ENCODE measurements at regions not wholly inside any gene's neighbourhood (a gene's known extent, or its start where the extent isn't known, plus 50 kb on each side); places are given as distances from the start of the nearest gene placed in this dataset.

DNA sequence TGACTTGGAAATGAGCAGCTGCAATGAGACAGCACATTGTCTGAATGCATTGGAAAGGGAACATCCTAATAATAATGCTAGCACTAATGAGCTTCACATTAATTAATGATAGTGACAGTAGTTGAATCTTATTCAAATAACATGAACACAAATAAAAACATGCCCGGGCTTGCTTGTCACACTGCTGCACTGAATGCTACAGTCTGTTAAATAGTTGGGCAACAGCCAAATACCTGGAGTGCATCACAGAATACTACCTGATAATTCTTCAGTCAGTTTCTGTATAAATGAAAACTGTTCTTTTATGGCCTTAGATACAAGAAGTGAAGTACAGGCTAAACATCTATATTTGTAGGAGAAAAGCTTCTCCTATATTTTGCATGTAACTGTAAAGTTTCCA is 458.7 kb downstream of the RNF144B start:
- peaks cover 0 to 20% (median 10%) of the 10 kb centered on the region in 9 donors for H3K9me3 Mint-ChIP-seq
- no peaks in the 10 kb centered on the region for H3K27me3 Mint-ChIP-seq
- no peak overlapping the region for H3K4me3 Mint-ChIP-seq
- POLR2A ChIA-PET, result no interaction called here
- H3K27ac Mint-ChIP-seq, result no peak overlapping the region
- ATAC-seq (no peak), DNase-seq (no peak)
- H3K36me3 Mint-ChIP-seq, result no peaks in the 10 kb centered on the region
- no peaks in the 10 kb centered on the region for H3K4me1 Mint-ChIP-seq

DNA sequence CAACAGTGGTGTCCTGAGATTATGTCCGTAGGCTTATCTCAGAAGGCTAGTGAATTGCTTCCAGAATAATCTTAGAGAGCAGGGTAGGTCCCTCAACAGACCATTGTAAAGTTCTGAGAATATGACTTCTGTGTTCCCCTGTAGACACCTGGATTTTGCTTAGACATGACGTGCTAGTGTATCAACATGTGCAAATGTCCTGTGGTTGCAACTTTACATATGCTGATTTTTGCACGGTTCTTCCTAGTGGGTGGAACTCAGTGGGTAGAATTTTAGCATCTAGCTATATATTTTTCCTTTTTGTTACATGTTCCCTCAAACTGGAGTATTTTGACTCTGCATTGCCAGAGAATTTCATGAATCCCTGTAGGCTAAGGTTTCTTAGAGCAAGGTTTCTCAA is 459.2 kb downstream of the RNF144B start:
- H3K27ac Mint-ChIP-seq, result no peak overlapping the region
- POLR2A ChIA-PET, result no interaction called here
- H3K27me3 Mint-ChIP-seq, result no peaks in the 10 kb centered on the region
- H3K9me3 Mint-ChIP-seq, result peaks cover 0 to 20% (median 10%) of the 10 kb centered on the region in 9 donors
- H3K4me1 Mint-ChIP-seq, result no peaks in the 10 kb centered on the region
- H3K36me3 Mint-ChIP-seq, result no peaks in the 10 kb centered on the region
- ATAC-seq (no peak), DNase-seq (no peak)
- H3K4me3 Mint-ChIP-seq, result no peak overlapping the region

DNA sequence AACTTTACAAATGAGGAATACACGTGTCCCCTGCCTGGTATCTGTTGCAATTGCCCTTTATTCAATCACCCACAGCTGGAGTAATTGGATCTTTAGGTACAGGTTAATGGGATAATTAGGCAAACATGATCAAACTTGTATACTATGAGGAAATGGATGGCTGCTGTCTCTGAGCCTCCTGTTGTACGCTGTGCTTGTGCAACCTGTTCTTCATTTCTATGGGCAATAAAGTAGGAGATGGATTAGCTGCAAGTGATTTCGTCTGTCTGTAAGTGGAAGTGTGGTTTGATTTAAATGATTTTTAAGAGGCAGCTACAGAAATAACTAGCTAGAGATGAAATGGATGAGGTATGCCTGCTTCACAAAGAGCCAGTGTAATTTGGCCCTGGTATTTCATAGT is 474.1 kb downstream of the RNF144B start:
- Mint-ChIP-seq H3K27me3 (peaks cover 0 to 2% (median 0%) of the 10 kb centered on the region in 5 donors), H3K4me1 (no peaks in the 10 kb centered on the region), H3K9me3 (peaks cover 2 to 28% (median 13%) of the 10 kb centered on the region in 9 donors), H3K4me3 (no peak overlapping the region), H3K36me3 (no peaks in the 10 kb centered on the region), H3K27ac (no peak overlapping the region)
- POLR2A ChIA-PET, result no interaction called here
- ATAC-seq, result no peak
- DNase-seq, result no peak

DNA sequence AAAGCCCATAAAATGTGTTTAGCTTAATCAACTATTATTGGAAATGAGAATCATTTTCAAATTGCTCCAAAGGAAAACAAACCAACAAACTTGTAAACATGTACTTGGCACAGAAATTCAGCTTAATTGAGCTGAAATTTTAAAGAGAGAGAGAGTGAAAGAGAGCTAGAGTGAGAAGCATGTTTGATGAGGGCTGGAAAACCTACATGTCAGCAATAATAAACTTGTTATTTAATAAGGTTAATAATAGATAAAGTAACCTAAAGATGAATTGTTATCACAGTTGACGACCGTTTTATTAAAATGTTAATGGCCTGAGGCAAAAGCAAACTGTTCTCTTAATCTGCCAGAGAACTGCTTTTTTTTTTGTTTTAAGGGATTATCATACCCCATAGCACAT is 496.1 kb downstream of the RNF144B start:
- no peaks in the 10 kb centered on the region for H3K4me1 Mint-ChIP-seq
- H3K27ac Mint-ChIP-seq, result no peak overlapping the region
- no peaks in the 10 kb centered on the region for H3K27me3 Mint-ChIP-seq
- H3K4me3 Mint-ChIP-seq, result no peak overlapping the region
- DNase-seq, result no peak
- no peak for ATAC-seq
- no peaks in the 10 kb centered on the region for H3K36me3 Mint-ChIP-seq
- peaks cover 0 to 16% (median 5%) of the 10 kb centered on the region in 9 donors for H3K9me3 Mint-ChIP-seq
- POLR2A ChIA-PET, result no interaction called here

DNA sequence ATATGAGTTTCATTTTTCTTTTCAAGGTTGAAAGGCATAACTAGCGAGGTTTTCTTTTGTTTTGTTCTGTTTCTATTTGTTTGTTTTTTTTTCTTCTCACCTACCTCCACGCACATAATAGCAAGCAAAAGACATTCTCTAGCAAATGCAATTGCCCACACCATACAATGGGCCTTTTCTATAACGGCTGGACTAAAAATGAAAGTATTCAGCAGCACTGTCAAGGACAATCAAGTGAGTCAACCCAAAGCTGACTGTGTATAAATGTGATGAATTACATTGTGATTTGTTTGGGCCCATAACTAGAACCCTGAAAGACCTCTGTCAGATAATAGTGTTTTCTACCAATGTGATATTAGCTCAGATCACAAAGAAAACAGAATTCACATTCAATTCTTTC is 496.7 kb downstream of the RNF144B start:
- ATAC-seq, result no peak
- no peak overlapping the region for H3K27ac Mint-ChIP-seq
- H3K27me3 Mint-ChIP-seq, result no peaks in the 10 kb centered on the region
- no peak for DNase-seq
- H3K4me1 Mint-ChIP-seq, result no peaks in the 10 kb centered on the region
- peaks cover 0 to 16% (median 3%) of the 10 kb centered on the region in 9 donors for H3K9me3 Mint-ChIP-seq
- POLR2A ChIA-PET, result no interaction called here
- no peaks in the 10 kb centered on the region for H3K36me3 Mint-ChIP-seq
- no peak overlapping the region for H3K4me3 Mint-ChIP-seq

DNA sequence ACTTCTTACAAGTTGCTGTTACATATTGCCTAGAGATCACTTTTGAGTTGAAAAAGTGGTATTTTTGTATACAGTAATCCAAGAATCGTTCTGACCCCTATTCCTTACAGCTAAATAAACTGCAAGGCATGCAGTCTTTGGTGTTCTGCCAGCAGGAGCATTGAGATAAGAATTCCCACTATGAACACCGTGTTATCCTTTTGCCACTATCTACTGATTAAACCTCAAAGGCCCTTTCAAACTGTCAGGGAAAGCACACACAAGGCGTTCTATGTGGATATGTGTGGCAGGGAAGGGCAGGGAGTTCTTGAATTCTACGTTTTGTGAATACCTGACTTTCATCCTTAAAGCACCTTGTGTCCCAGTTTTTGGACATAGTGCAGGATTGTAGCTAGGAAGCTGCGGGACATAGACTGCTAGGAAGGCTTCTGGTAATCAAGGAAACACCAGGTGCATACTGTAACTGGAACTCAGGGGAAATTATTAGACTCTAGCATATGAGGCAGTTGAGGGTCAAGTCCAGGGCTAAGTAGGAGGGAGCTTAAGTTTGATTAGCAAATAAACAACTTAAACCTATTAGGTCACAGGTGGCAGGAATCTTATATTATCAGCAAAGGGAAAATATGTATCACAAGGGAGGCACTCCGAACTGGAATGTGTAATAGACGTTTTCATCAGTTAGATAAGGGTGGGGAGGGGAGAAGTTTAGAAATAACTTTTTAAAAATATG is 506.6 kb downstream of the RNF144B start:
- no peak overlapping the region for H3K27ac Mint-ChIP-seq
- H3K27me3 Mint-ChIP-seq, result no peaks in the 10 kb centered on the region
- ATAC-seq (no peak), DNase-seq (no peak)
- H3K36me3 Mint-ChIP-seq, result no peaks in the 10 kb centered on the region
- H3K9me3 Mint-ChIP-seq, result peaks cover 0 to 12% (median 1%) of the 10 kb centered on the region in 9 donors
- no peak overlapping the region for H3K4me3 Mint-ChIP-seq
- no peaks in the 10 kb centered on the region for H3K4me1 Mint-ChIP-seq
- POLR2A ChIA-PET, result no interaction called here

DNA sequence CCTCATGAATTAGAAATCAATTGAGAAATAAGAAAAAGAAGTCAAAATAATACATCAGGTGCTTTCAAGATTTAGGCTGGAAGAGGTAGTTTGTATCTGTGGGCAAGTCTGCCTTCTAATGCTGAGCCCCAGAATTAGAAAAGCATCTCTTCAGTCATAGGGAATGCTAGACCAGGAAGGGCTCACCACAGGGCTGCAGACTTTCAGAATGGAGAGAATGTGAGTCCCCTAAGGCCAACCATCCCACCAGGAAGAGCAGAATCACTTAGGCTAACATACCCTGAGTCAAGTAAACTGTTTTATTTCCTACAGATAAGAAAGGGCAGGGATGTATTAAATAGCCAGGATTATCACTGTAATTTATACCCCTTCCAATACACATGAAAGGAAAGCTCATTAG is 510.2 kb downstream of the RNF144B start:
- H3K4me1 Mint-ChIP-seq, result no peaks in the 10 kb centered on the region
- no peak overlapping the region for H3K27ac Mint-ChIP-seq
- H3K9me3 Mint-ChIP-seq, result peaks cover 0 to 12% (median under 1%) of the 10 kb centered on the region in 9 donors
- DNase-seq (no peak), ATAC-seq (no peak)
- H3K27me3 Mint-ChIP-seq, result no peaks in the 10 kb centered on the region
- H3K36me3 Mint-ChIP-seq, result no peaks in the 10 kb centered on the region
- POLR2A ChIA-PET, result no interaction called here
- no peak overlapping the region for H3K4me3 Mint-ChIP-seq

DNA sequence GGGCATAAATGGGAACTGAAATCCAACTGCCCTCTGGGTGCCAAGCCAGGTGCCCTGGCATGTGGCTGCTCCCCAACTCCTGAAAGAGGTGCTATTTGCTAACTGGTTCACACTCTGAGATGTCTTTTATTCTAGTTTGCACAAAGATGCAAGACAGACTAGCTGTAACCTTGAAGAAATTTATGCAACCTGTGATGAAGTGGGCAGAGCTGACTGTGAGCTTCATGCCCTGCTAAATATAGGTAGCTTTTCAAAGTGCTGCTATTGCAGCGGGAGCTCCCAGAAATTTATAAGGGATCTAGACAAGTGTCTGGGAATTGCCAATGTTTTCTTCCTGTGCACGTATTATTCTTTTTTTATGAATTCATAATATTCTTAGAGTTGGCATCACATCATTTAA is 517.5 kb downstream of the RNF144B start:
- DNase-seq (no peak), ATAC-seq (no peak)
- POLR2A ChIA-PET, result no interaction called here
- Mint-ChIP-seq H3K27ac (no peak overlapping the region), H3K27me3 (no peaks in the 10 kb centered on the region), H3K4me3 (no peak overlapping the region), H3K4me1 (no peaks in the 10 kb centered on the region), H3K9me3 (peaks cover 0 to 15% (median 4%) of the 10 kb centered on the region in 9 donors), H3K36me3 (no peaks in the 10 kb centered on the region)

DNA sequence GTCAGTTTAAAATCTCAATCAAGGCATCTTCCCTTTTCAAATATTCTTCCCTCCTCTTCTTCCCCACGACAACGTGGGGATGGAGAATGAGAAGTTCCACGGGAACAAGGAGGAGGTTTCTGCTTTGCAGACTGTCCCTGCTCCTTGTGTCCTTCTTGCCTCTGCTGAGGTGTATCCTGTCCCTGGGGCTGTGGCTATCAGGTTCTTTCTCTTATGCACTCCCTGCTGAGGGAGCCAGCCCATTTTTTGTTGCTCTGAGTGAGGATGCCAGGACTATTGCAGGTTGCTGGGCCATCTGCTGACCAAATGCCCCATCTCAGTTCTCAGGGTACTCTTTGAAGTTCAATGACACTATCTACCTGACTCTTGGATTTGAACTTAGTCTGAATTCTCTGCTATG is 533.6 kb downstream of the RNF144B start:
- H3K4me3 Mint-ChIP-seq, result no peak overlapping the region
- POLR2A ChIA-PET, result no interaction called here
- no peaks in the 10 kb centered on the region for H3K4me1 Mint-ChIP-seq
- H3K27ac Mint-ChIP-seq, result no peak overlapping the region
- H3K9me3 Mint-ChIP-seq, result peaks cover 0 to 33% (median 8%) of the 10 kb centered on the region in 9 donors
- no peaks in the 10 kb centered on the region for H3K27me3 Mint-ChIP-seq
- H3K36me3 Mint-ChIP-seq, result no peaks in the 10 kb centered on the region
- ATAC-seq, result no peak
- DNase-seq, result no peak

DNA sequence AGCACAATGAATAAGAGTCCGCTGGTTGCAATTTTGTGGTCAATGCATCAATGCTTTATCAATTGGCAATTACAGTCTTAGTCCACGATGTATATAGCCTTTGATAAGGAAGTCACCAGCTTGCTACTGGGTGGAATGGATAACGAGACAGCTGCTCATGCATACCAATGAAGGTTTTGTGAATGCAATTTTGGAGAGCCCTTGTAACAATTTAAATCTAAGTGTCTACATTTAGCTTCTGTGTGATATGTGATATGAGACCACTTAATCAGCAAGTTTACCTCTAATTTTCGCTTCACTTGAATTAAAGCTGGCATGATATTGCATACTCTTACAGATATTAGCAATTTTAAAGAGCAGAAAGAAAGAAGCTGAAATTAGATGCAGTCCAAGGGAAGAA is 543.9 kb downstream of the RNF144B start:
- ATAC-seq (no peak), DNase-seq (no peak)
- Mint-ChIP-seq H3K4me1 (no peaks in the 10 kb centered on the region), H3K4me3 (no peak overlapping the region), H3K9me3 (peaks cover 0 to 23% (median 2%) of the 10 kb centered on the region in 9 donors), H3K27me3 (peaks cover 0 to 2% (median 0%) of the 10 kb centered on the region in 5 donors), H3K27ac (no peak overlapping the region), H3K36me3 (no peaks in the 10 kb centered on the region)
- POLR2A ChIA-PET, result no interaction called here

DNA sequence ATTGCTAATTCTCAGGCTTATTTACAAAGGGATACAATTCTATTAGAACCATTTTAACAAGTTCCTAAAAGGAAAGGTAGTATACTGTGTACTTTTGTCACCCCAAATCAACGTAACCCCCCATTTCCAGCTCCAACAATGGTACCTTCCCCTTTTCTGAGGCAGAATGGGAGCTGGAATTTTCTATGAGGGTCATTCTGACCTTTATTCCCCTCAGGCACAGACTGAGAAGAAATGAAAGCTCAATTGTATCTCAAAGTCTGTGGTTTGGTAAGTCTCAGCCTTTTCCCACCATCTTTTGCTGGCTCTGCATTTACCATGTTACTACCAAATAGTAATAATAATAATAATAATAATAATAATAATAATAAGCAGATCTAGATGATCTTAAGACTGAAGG is 571.0 kb downstream of the RNF144B start:
- no peak for ATAC-seq
- DNase-seq, result no peak
- no peak overlapping the region for H3K4me3 Mint-ChIP-seq
- H3K27me3 Mint-ChIP-seq, result no peaks in the 10 kb centered on the region
- H3K4me1 Mint-ChIP-seq, result no peaks in the 10 kb centered on the region
- POLR2A ChIA-PET, result no interaction called here
- H3K36me3 Mint-ChIP-seq, result no peaks in the 10 kb centered on the region
- H3K27ac Mint-ChIP-seq, result no peak overlapping the region
- H3K9me3 Mint-ChIP-seq, result peaks cover 0 to 28% (median 2%) of the 10 kb centered on the region in 9 donors

DNA sequence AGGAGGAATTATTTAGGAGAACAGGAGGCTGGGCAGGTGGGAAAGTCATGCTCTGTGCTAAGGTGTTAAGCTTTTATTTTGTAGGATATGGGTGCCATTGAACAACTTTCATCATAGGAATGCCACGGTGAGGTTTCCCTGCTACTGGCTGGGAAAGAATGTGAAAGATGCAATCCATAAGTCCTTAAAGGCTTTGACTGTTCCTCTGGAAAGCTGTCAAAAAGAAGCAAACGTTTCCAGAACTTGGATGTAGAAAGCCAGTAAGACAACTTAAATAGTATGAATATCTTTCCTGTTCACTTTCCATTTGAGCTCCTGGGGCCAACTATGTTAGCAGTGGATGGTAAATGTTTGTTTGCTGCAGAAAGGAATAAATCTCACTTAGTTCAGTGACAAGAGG is 574.4 kb downstream of the RNF144B start:
- Mint-ChIP-seq H3K27ac (no peak overlapping the region), H3K36me3 (no peaks in the 10 kb centered on the region), H3K9me3 (peaks cover 2 to 36% (median 11%) of the 10 kb centered on the region in 9 donors), H3K27me3 (no peaks in the 10 kb centered on the region), H3K4me1 (no peaks in the 10 kb centered on the region), H3K4me3 (no peak overlapping the region)
- DNase-seq (no peak), ATAC-seq (no peak)
- POLR2A ChIA-PET, result no interaction called here

DNA sequence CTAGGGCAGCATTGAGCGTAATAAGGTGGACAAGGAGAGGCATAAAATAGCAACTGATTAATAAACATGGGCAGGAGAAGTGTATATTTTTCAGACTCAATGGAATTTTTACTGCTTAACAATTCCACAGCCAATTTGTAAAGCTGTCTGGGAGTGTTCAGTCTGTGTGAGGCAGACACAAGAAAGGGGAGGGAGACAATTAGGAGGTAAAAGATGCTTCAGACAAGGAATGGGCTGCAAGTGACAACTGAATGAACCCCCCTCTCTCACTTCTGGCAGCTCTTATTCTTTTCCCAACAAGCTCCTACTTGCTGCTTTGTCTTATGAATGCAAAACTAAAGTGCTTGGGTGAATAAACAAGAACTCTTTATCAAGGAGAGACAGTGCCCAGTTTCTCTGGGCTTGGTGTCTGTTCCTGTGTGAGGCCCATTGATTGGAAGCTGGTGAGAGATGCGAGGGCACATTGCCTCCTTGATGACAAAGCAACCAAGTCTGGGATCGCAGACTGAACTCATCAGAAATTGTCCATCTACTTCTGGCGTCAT is 575.3 kb downstream of the RNF144B start:
- Mint-ChIP-seq H3K27ac (no peak overlapping the region), H3K4me1 (no peaks in the 10 kb centered on the region), H3K36me3 (no peaks in the 10 kb centered on the region), H3K4me3 (no peak overlapping the region), H3K27me3 (no peaks in the 10 kb centered on the region), H3K9me3 (peaks cover 0 to 28% (median 11%) of the 10 kb centered on the region in 9 donors)
- DNase-seq (no peak), ATAC-seq (no peak)
- POLR2A ChIA-PET, result no interaction called here

DNA sequence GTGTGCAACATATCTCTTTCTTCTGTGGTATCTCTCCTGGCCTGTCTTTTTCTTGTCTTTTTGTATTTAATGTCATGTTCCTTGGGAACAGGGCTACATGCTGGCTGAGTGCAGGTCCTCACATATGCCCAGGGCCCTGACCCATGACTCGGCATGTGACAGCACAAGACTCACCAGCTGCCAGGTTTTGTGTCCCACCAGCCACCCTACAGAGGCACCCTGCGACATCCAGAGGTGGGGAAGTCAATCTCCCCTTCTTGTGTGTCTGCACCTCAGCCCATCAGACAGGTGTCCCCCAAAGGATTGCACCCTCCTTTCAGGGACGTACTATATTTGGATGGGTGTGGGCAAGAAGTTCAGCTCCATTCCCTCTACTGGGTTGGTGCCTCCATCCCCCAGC is 576.3 kb downstream of the RNF144B start:
- H3K4me1 Mint-ChIP-seq, result no peaks in the 10 kb centered on the region
- H3K27me3 Mint-ChIP-seq, result no peaks in the 10 kb centered on the region
- DNase-seq, result no peak
- H3K9me3 Mint-ChIP-seq, result peaks cover 0 to 35% (median 11%) of the 10 kb centered on the region in 9 donors
- POLR2A ChIA-PET, result no interaction called here
- H3K36me3 Mint-ChIP-seq, result peaks cover 0 to 2% (median 0%) of the 10 kb centered on the region in 3 donors
- no peak for ATAC-seq
- no peak overlapping the region for H3K27ac Mint-ChIP-seq
- no peak overlapping the region for H3K4me3 Mint-ChIP-seq
